ENCODE measurements at regions not wholly inside any gene's neighbourhood (a gene's known extent, or its start where the extent isn't known, plus 50 kb on each side); places are given as distances from the start of the nearest gene placed in this dataset.

GRCh38 chr4:4625488-4625887, 83.6 kb upstream of the STX18 start:
- DNase-seq = no peak

GRCh38 chr4:4624276-4624897, 82.5 kb upstream of the STX18 start:
- DNase-seq = no peak

GRCh38 chr4:4619821-4620220, 78.0 kb upstream of the STX18 start:
- DNase-seq = no peak

- DNase-seq = no peak
These were observed 77.0 kb upstream of the STX18 start for GRCh38 chr4:4618847-4619246.

- DNase-seq = no peak
These were observed 73.3 kb upstream of the STX18 start for GRCh38 chr4:4614925-4615678.

- DNase-seq = no peak
These were observed 71.9 kb upstream of the STX18 start for GRCh38 chr4:4613641-4614286.

GRCh38 chr4:4613126-4613465, 71.2 kb upstream of the STX18 start:
- DNase-seq = no peak

- no peak for DNase-seq
These were observed 68.8 kb upstream of the STX18 start for GRCh38 chr4:4610672-4611071.

- DNase-seq = no peak
These were observed 67.9 kb upstream of the STX18 start for GRCh38 chr4:4609622-4610334.

- DNase-seq = no peak
These were observed 66.3 kb upstream of the STX18 start for GRCh38 chr4:4608214-4608537.

- no peak for DNase-seq
These were observed 65.7 kb upstream of the STX18 start for GRCh38 chr4:4607336-4608213.

- DNase-seq = no peak
These were observed 64.5 kb upstream of the STX18 start for GRCh38 chr4:4606321-4606720.

- DNase-seq = no peak
These were observed 64.0 kb upstream of the STX18 start for GRCh38 chr4:4605849-4606248.

GRCh38 chr4:4603592-4603991, 61.7 kb upstream of the STX18 start:
- no peak for DNase-seq

GRCh38 chr4:4603067-4603466, 61.2 kb upstream of the STX18 start:
- DNase-seq = no peak

GRCh38 chr4:4602468-4602867, 60.6 kb upstream of the STX18 start:
- DNase-seq = no peak

GRCh38 chr4:4601803-4602369, 60.0 kb upstream of the STX18 start:
- no peak for DNase-seq

- no peak for DNase-seq
These were observed 57.8 kb upstream of the STX18 start for GRCh38 chr4:4599481-4600275.

- DNase-seq = no peak
These were observed 57.1 kb upstream of the STX18 start for GRCh38 chr4:4598851-4599411.

- DNase-seq = no peak
These were observed 54.9 kb upstream of the STX18 start for GRCh38 chr4:4596720-4597119.

- no peak for DNase-seq
These were observed 53.4 kb upstream of the STX18 start for GRCh38 chr4:4595252-4595651.
